ENCODE measurements at regions not wholly inside any gene's neighbourhood (a gene's known extent, or its start where the extent isn't known, plus 50 kb on each side); places are given as distances from the start of the nearest gene placed in this dataset.

DNA sequence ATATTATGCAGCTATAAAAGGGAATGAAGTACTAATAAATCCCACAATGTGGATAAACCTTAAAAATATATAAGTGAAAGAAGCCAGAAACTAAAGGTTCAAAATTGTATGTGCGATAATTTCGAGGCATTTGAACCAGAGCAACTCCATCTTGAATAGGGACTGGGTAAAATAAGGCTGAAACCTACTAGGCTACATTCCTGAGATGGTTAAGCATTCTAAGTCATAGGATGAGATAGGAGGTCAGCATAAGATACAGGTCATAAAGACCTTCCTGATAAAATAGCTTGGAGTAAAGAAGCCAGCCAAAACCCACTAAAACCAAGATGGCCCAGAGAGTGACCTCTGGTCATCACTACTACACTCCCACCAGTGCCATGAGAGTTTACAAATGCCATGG is 103.1 kb downstream of the SLC16A1 start:
- TF ChIP-seq, protein P1, sequence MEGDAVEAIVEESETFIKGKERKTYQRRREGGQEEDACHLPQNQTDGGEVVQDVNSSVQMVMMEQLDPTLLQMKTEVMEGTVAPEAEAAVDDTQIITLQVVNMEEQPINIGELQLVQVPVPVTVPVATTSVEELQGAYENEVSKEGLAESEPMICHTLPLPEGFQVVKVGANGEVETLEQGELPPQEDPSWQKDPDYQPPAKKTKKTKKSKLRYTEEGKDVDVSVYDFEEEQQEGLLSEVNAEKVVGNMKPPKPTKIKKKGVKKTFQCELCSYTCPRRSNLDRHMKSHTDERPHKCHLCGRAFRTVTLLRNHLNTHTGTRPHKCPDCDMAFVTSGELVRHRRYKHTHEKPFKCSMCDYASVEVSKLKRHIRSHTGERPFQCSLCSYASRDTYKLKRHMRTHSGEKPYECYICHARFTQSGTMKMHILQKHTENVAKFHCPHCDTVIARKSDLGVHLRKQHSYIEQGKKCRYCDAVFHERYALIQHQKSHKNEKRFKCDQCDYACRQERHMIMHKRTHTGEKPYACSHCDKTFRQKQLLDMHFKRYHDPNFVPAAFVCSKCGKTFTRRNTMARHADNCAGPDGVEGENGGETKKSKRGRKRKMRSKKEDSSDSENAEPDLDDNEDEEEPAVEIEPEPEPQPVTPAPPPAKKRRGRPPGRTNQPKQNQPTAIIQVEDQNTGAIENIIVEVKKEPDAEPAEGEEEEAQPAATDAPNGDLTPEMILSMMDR (IDR thresholded peaks at IDR 0.05; ENCODE audit: insufficient read depth, low read length, poor library complexity, severe bottlenecking), result no peak
- no peak for TF ChIP-seq EZH2phosphoT487 (conservative IDR thresholded peaks at IDR 0.05; ENCODE audit: low read length)
